HCT116 (cell line): ENCODE measurements at regions not wholly inside any gene's neighbourhood (a gene's known extent, or its start where the extent isn't known, plus 50 kb on each side); places are given as distances from the start of the nearest gene placed in this dataset.

ENCODE experiments used
- ATAC-seq: fragments of 200-7000 bp; cut with Tn5 transposase; 2 replicates; pipeline ENCODE4 v1.9.1; 2020; ENCODE audit warnings: mild to moderate bottlenecking, moderate library complexity
- BruUV-seq: library from RNA; stranded (reverse); fragments of 400-500 nt; replicated peaks from 2 replicates; lab custom pipeline; 2021; lab: Mats Ljungman, UMichigan
- CTCF ChIA-PET: fragments of 300-600 bp; sonication (Branson Sonifier 250); formaldehyde crosslinking; loops from one replicate; lab custom pipeline; 2021; ENCODE audit warnings: antibody characterized with exemption; lab: Charles Lee
- POLR2A ChIA-PET: fragments of 300-600, 350-600 bp; sonication (Branson Sonifier 250); formaldehyde crosslinking; loops from one replicate; lab custom pipeline; 2021; ENCODE audit warnings: antibody characterized with exemption; lab: Charles Lee
- RAD21 ChIA-PET, 2 experiments: fragments of 300-600 bp; sonication (Branson Sonifier 250); formaldehyde crosslinking; loops; one replicate each; lab custom pipeline; 2023; ENCODE audit warnings: low total read pairs in 2 of 2; ENCODE audit not compliant: uncharacterized antibody in 2 of 2, unreplicated experiment in 2 of 2, low non-redundant PET in 1 of 2; lab: Charles Lee
- DNase-seq: peaks from one replicate; pipeline ENCODE4 v3.0.0-alpha.2; 2010; ENCODE audit warnings: low read depth, low spot score
- H2AFZ ChIP-seq: fragments of 200-600 bp; shearing (Covaris generic), sonication (generic); 2 replicates; pipeline ENCODE4 v1.6.1; 2017; ENCODE audit warnings: low read depth, mixed run types, mixed read lengths, antibody characterized with exemption, low read length; ENCODE audit not compliant: poor library complexity, severe bottlenecking
- H3K27ac ChIP-seq: 2 replicates; pipeline ENCODE4 v1.5.1; 2012; ENCODE audit warnings: low read depth, low read length
- H3K27me3 ChIP-seq: fragments of 200-600 bp; sonication (generic); 2 replicates; pipeline ENCODE4 v1.6.1; 2016; ENCODE audit warnings: mixed run types, low read length, mixed read lengths; ENCODE audit not compliant: insufficient read depth
- H3K36me3 ChIP-seq, 2 experiments: fragments of 200-500 bp in 1 of 2; fragments of 200-600 bp in 1 of 2; sonication (Bioruptor generic) in 1 of 2; sonication (generic) in 1 of 2; 2 replicates each; pipeline versions ENCODE4 v1.5.1 to v1.6.1; 2014 to 2016; ENCODE audit warnings: low read length in 2 of 2, inconsistent platforms in 1 of 2, mixed read lengths in 1 of 2, mixed run types in 1 of 2; ENCODE audit not compliant: insufficient read depth in 2 of 2, control insufficient read depth in 1 of 2
- H3K4me1 ChIP-seq, 2 experiments: fragments of 200-600 bp in 1 of 2; sonication (generic) in 1 of 2; 2 replicates each; pipeline versions ENCODE4 v1.5.1 to v1.6.1; 2012 to 2017; ENCODE audit warnings: low read length in 2 of 2, inconsistent platforms in 1 of 2, mild to moderate bottlenecking in 1 of 2, mixed read lengths in 1 of 2, mixed run types in 1 of 2, moderate library complexity in 1 of 2; ENCODE audit not compliant: insufficient read depth in 2 of 2, control insufficient read depth in 1 of 2
- H3K4me2 ChIP-seq: fragments of 200-600 bp; sonication (generic); 2 replicates; pipeline ENCODE4 v1.6.1; 2017; ENCODE audit warnings: mixed run types, low read length, mixed read lengths
- H3K4me3 ChIP-seq, 2 experiments: fragments of 200-600 bp in 1 of 2; sonication (generic) in 1 of 2; replicated peaks in 1 of 2; 2 replicates each; pipeline ENCODE4 v1.5.1; 2011 to 2016; ENCODE audit warnings: low read length in 2 of 2, control low read depth in 1 of 2, low read depth in 1 of 2, mild to moderate bottlenecking in 1 of 2, mixed read lengths in 1 of 2, mixed run types in 1 of 2
- H3K79me2 ChIP-seq: fragments of 200-600 bp; sonication (generic); 2 replicates; pipeline ENCODE4 v1.6.1; 2017; ENCODE audit warnings: mild to moderate bottlenecking, mixed run types, low read length, moderate library complexity, mixed read lengths; ENCODE audit not compliant: insufficient read depth
- H3K9ac ChIP-seq: fragments of 200-600 bp; sonication (generic); 2 replicates; pipeline ENCODE4 v1.6.1; 2016; ENCODE audit warnings: low read length, mixed read lengths
- H3K9me2 ChIP-seq: fragments of 200-600 bp; sonication (generic), shearing (Covaris generic); 2 replicates; pipeline ENCODE4 v1.6.1; 2017; ENCODE audit warnings: mixed run types, mild to moderate bottlenecking, moderate library complexity; ENCODE audit not compliant: insufficient read depth
- H3K9me3 ChIP-seq, 2 experiments: fragments of 200-500 bp in 1 of 2; fragments of 200-600 bp in 1 of 2; sonication (Bioruptor generic) in 1 of 2; sonication (generic) in 1 of 2; 2 replicates each; pipeline ENCODE4 v1.6.1; 2014 to 2017; ENCODE audit warnings: low read length in 2 of 2, mixed read lengths in 2 of 2, inconsistent platforms in 1 of 2, low read depth in 1 of 2, mild to moderate bottlenecking in 1 of 2, mixed run types in 1 of 2, moderate library complexity in 1 of 2; ENCODE audit not compliant: control insufficient read depth in 1 of 2, insufficient read depth in 1 of 2
- H4K20me1 ChIP-seq: fragments of 200-600 bp; sonication (generic), shearing (Covaris generic); 2 replicates; pipeline ENCODE4 v1.6.1; 2017; ENCODE audit warnings: mixed run types, mild to moderate bottlenecking, moderate library complexity; ENCODE audit not compliant: insufficient read depth
- ATF3 ChIP-seq: IDR thresholded peaks from 2 replicates; pipeline ENCODE4 v1.6.1; 2012
- CEBPB ChIP-seq: IDR thresholded peaks from 2 replicates; pipeline ENCODE4 v1.6.1; 2012; ENCODE audit warnings: low read depth
- CTCF ChIP-seq, 3 experiments: fragments of 200-600 bp in 1 of 3; sonication (generic) in 1 of 3; IDR thresholded peaks in 2 of 3; conservative IDR thresholded peaks in 1 of 3; 2 replicates each; pipeline ENCODE4 v1.5.1; 2012 to 2017; ENCODE audit warnings: low read depth in 2 of 3, low read length in 2 of 3, antibody characterized with exemption in 1 of 3, borderline replicate concordance in 1 of 3, control low read depth in 1 of 3, mild to moderate bottlenecking in 1 of 3, mixed read lengths in 1 of 3, mixed run types in 1 of 3, moderate library complexity in 1 of 3; ENCODE audit not compliant: insufficient read depth in 1 of 3
- EGR1 ChIP-seq: IDR thresholded peaks from 2 replicates; pipeline ENCODE4 v1.6.1; 2012; ENCODE audit warnings: low read depth
- FOSL1 ChIP-seq: IDR thresholded peaks from 2 replicates; pipeline ENCODE4 v1.6.1; 2012; ENCODE audit warnings: low read depth
- POLR2A ChIP-seq: IDR thresholded peaks from 2 replicates; pipeline ENCODE4 v1.7.0; 2011; ENCODE audit warnings: borderline replicate concordance; ENCODE audit not compliant: insufficient read depth, insufficient read length; ENCODE audit errors: extremely low read depth
- RAD21 ChIP-seq: IDR thresholded peaks from 2 replicates; pipeline ENCODE4 v1.6.1; 2012; ENCODE audit warnings: low read depth, mild to moderate bottlenecking
- REST ChIP-seq: IDR thresholded peaks from 2 replicates; pipeline ENCODE4 v1.6.1; 2012; ENCODE audit warnings: low read depth
- TCF7L2 ChIP-seq: IDR thresholded peaks from 2 replicates; pipeline ENCODE4 v1.7.0; 2011; ENCODE audit warnings: borderline replicate concordance, inconsistent platforms; ENCODE audit not compliant: insufficient read depth, insufficient read length; ENCODE audit errors: extremely low read depth
- YY1 ChIP-seq: IDR thresholded peaks from 2 replicates; pipeline ENCODE4 v1.6.1; 2011; ENCODE audit warnings: low read length, low read depth, moderate library complexity, mild to moderate bottlenecking; ENCODE audit not compliant: insufficient replicate concordance; ENCODE audit errors: extremely low read depth
- ZFX ChIP-seq: fragments of 450-650 bp; IDR thresholded peaks from 2 replicates; pipeline ENCODE4 v1.6.1; 2017
- ZNF274 ChIP-seq: fragments of 200-500 bp; sonication (Bioruptor generic); IDR thresholded peaks from 2 replicates; pipeline ENCODE4 v1.6.1; 2014; ENCODE audit warnings: mild to moderate bottlenecking, low read depth, low read length, inconsistent platforms
- intact Hi-C: fragments of 100-400 bp; cut with micrococcal nuclease; formaldehyde crosslinking; loops from 2 replicates; pipeline ENCODE4 v1.10.0; 2022

- no peaks in the 10 kb centered on the region for H3K9me2 ChIP-seq
- BruUV-seq: no TSS peak
- TF ChIP-seq FOSL1 (no peak), YY1 (no peak), EGR1 (no peak), CTCF (IDR thresholded peaks at IDR 0.05 in 2 of 3, conservative IDR thresholded peaks at IDR 0.05 in 1 of 3; ENCODE audit: borderline replicate concordance in 1 of 3, insufficient read depth in 1 of 3, low read depth in 2 of 3, low read length in 2 of 3) (no peak), REST (no peak), CEBPB (no peak), ZNF274 (no peak), RAD21 (no peak), TCF7L2 (no peak), POLR2A (no peak), ATF3 (no peak), ZFX (no peak)
- H2AFZ ChIP-seq: no peak overlapping the region
- ChIA-PET RAD21 (no interaction called here), CTCF (no interaction called here), POLR2A (no interaction called here)
- intact Hi-C loops: no loop called here
- no peaks in the 10 kb centered on the region for H3K36me3 ChIP-seq
- no peak overlapping the region for H3K9ac ChIP-seq
- no peaks in the 10 kb centered on the region for H3K79me2 ChIP-seq
- H3K9me3 ChIP-seq: no peaks in the 10 kb centered on the region
- no peaks in the 10 kb centered on the region for H3K27me3 ChIP-seq
- no peak overlapping the region for H3K4me3 ChIP-seq
- ATAC-seq (no peak), DNase-seq (no peak)
- H3K4me2 ChIP-seq: no peak overlapping the region
- H3K4me1 ChIP-seq: no peaks in the 10 kb centered on the region
- H4K20me1 ChIP-seq: no peaks in the 10 kb centered on the region; the same call in 1 of the 2 replicates
- no peak overlapping the region for H3K27ac ChIP-seq
These were observed 169.5 kb upstream of the BOD1L1 start for GRCh38 chr4:13797061-13797460.
